Coronary artery (tissue), 2 donors: ENCODE measurements at regions not wholly inside any gene's neighbourhood (a gene's known extent, or its start where the extent isn't known, plus 50 kb on each side); places are given as distances from the start of the nearest gene placed in this dataset.

ENCODE experiments used
- DNase-seq: peaks from one replicate; pipeline ENCODE4 v3.0.0-alpha.2; 2017; ENCODE audit warnings: low spot score
- H3K27ac ChIP-seq, 2 donors: fragments of 200-600 bp; sonication (generic); one replicate each; pipeline ENCODE4 v1.5.1; 2016 to 2019
- H3K4me3 ChIP-seq: fragments of 200-600 bp; sonication (generic); 2 replicates; pipeline ENCODE4 v1.5.1; 2016; ENCODE audit warnings: mild to moderate bottlenecking, moderate library complexity
- CTCF ChIP-seq: fragments of 200-600 bp; sonication (generic); IDR thresholded peaks from one replicate; pipeline ENCODE4 v1.5.1; 2019; ENCODE audit warnings: antibody characterized with exemption

- no peak for TF ChIP-seq CTCF
- Histone ChIP-seq H3K4me3 (no peak overlapping the region), H3K27ac (no peak overlapping the region)
- no peak for DNase-seq
Observed at GRCh38 chr18:60982329-60982695, 350.9 kb upstream of the CDH20 start.

GRCh38 chr18:60982928-60983327 lies 350.3 kb upstream of the CDH20 start:
- DNase-seq, result no peak
- no peak for TF ChIP-seq CTCF
- no peak overlapping the region for H3K4me3 ChIP-seq
- H3K27ac ChIP-seq, result no peak overlapping the region

- no peak overlapping the region for H3K27ac ChIP-seq
- no peak for DNase-seq
- no peak for TF ChIP-seq CTCF
- no peak overlapping the region for H3K4me3 ChIP-seq
Observed at GRCh38 chr18:60984510-60984909, 348.7 kb upstream of the CDH20 start.

GRCh38 chr18:60987963-60988362 lies 345.3 kb upstream of the CDH20 start:
- DNase-seq, result no peak
- TF ChIP-seq CTCF, result no peak
- Histone ChIP-seq H3K4me3 (no peak overlapping the region), H3K27ac (no peak overlapping the region)

- no peak for DNase-seq
- no peak for TF ChIP-seq CTCF
- Histone ChIP-seq H3K27ac (no peak overlapping the region), H3K4me3 (no peak overlapping the region)
Observed at GRCh38 chr18:60996326-60996725, 336.9 kb upstream of the CDH20 start.

- TF ChIP-seq CTCF, result no peak
- no peak overlapping the region for H3K27ac ChIP-seq
- DNase-seq, result no peak
- no peak overlapping the region for H3K4me3 ChIP-seq
Observed at GRCh38 chr18:60996822-60997221, 336.4 kb upstream of the CDH20 start.

- no peak for TF ChIP-seq CTCF
- no peak for DNase-seq
- no peak overlapping the region for H3K27ac ChIP-seq
- H3K4me3 ChIP-seq, result no peak overlapping the region
Observed at GRCh38 chr18:61001138-61001537, 332.1 kb upstream of the CDH20 start.
